ENCODE measurements at regions not wholly inside any gene's neighbourhood (a gene's known extent, or its start where the extent isn't known, plus 50 kb on each side); places are given as distances from the start of the nearest gene placed in this dataset.

- DNase-seq = no peak
- no peaks in the 10 kb centered on the region for H3K9me3 ChIP-seq
- H3K4me1 ChIP-seq = peaks cover 13% of the 10 kb centered on the region; the same call in 1 of the 2 replicates
- H3K36me3 ChIP-seq = no peaks in the 10 kb centered on the region
- TF ChIP-seq, protein P1, sequence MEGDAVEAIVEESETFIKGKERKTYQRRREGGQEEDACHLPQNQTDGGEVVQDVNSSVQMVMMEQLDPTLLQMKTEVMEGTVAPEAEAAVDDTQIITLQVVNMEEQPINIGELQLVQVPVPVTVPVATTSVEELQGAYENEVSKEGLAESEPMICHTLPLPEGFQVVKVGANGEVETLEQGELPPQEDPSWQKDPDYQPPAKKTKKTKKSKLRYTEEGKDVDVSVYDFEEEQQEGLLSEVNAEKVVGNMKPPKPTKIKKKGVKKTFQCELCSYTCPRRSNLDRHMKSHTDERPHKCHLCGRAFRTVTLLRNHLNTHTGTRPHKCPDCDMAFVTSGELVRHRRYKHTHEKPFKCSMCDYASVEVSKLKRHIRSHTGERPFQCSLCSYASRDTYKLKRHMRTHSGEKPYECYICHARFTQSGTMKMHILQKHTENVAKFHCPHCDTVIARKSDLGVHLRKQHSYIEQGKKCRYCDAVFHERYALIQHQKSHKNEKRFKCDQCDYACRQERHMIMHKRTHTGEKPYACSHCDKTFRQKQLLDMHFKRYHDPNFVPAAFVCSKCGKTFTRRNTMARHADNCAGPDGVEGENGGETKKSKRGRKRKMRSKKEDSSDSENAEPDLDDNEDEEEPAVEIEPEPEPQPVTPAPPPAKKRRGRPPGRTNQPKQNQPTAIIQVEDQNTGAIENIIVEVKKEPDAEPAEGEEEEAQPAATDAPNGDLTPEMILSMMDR (IDR thresholded peaks at IDR 0.05; ENCODE audit: low read depth, low read length) = no peak
- no peaks in the 10 kb centered on the region for H3K27me3 ChIP-seq
- no peak overlapping the region for H3K4me3 ChIP-seq (ENCODE audit: low read depth, low read length)
Observed at GRCh38 chr4:125951261-125951887, 636.6 kb downstream of the FAT4 start.

DNA sequence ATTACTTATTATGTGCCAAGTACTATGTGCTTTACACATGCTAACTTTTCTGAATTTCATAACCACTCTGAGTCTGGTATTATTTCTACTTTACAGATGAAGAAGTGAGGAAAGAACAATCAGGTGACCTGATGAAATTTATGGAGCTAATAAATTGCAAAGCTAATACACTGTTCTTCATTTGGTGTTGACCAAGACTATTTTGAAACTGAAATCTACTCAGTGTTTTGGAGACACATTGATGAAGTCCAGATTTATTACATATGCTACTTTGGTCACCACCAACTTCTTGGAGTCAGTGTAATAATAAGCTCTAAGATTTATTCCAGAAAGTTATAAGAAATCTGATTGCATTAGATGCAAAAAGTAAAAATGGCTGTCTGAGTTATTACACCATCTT is 637.9 kb downstream of the FAT4 start:
- Histone ChIP-seq H3K4me1 (peaks cover 13% of the 10 kb centered on the region; the same call in 1 of the 2 replicates), H3K4me3 (ENCODE audit: low read depth, low read length) (no peak overlapping the region), H3K9me3 (no peaks in the 10 kb centered on the region), H3K27me3 (no peaks in the 10 kb centered on the region), H3K36me3 (no peaks in the 10 kb centered on the region)
- DNase-seq = no peak
- TF ChIP-seq, protein P1 (IDR thresholded peaks at IDR 0.05; ENCODE audit: low read depth, low read length) = no peak

DNA sequence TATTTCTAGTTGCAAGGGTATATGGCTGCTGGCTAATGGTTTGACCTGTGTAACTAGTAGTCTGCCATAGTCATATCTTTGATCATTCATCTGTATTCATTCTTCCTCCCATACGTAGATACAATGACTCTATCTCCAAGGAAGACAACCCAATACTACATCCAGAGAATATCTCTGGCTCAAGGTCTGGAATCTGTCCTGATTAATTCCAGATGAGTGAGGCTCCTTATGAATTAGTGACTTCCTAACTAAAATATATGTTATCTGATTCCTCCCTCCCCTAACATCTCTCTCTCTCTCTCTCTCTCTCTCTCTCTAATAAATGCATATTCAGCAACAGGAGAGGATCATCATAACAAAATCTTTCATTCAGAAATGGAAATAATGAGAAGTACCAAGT is 641.5 kb downstream of the FAT4 start:
- TF ChIP-seq, protein P1 (IDR thresholded peaks at IDR 0.05; ENCODE audit: low read depth, low read length) = no peak
- no peak overlapping the region for H3K4me3 ChIP-seq (ENCODE audit: low read depth, low read length)
- peaks cover 6% of the 10 kb centered on the region; the same call in 1 of the 2 replicates for H3K4me1 ChIP-seq
- DNase-seq = no peak
- H3K36me3 ChIP-seq = no peaks in the 10 kb centered on the region
- H3K27me3 ChIP-seq = no peaks in the 10 kb centered on the region
- no peaks in the 10 kb centered on the region for H3K9me3 ChIP-seq

- TF ChIP-seq, protein P1 (IDR thresholded peaks at IDR 0.05; ENCODE audit: low read depth, low read length) = no peak
- Histone ChIP-seq H3K4me1 (peaks cover 3% of the 10 kb centered on the region; the same call in 1 of the 2 replicates), H3K4me3 (ENCODE audit: low read depth, low read length) (no peak overlapping the region), H3K36me3 (no peaks in the 10 kb centered on the region), H3K27me3 (no peaks in the 10 kb centered on the region), H3K9me3 (no peaks in the 10 kb centered on the region)
- no peak for DNase-seq
Observed at GRCh38 chr4:125958519-125958918, 643.8 kb downstream of the FAT4 start.

DNA sequence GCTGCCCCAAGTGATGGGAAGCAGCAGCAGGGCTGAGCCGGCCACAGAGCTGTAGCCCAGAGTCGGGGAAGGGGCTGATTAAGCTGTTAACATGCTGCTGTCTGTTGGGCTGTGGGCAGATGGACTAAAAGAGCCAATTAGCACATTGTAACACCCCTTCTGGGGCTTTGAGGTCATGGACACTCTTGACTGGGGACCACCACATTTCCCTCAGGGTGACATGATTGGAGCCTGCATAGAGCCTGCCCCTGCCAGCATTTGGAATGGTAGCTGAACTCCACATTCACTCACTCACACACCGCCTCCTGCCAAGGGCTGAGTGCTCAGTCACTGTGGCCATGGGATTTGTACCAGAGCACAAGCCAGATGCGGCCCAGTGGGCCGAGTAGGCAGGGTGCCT is 646.9 kb downstream of the FAT4 start:
- Histone ChIP-seq H3K9me3 (no peaks in the 10 kb centered on the region), H3K4me3 (ENCODE audit: low read depth, low read length) (no peak overlapping the region), H3K36me3 (no peaks in the 10 kb centered on the region), H3K4me1 (no peaks in the 10 kb centered on the region), H3K27me3 (no peaks in the 10 kb centered on the region)
- TF ChIP-seq, protein P1 (IDR thresholded peaks at IDR 0.05; ENCODE audit: low read depth, low read length) = no peak
- DNase-seq = no peak

GRCh38 chr4:125975861-125976397 is 661.2 kb downstream of the FAT4 start:
- no peaks in the 10 kb centered on the region for H3K27me3 ChIP-seq
- no peak for DNase-seq
- H3K4me1 ChIP-seq = no peaks in the 10 kb centered on the region
- no peaks in the 10 kb centered on the region for H3K36me3 ChIP-seq
- H3K9me3 ChIP-seq = no peaks in the 10 kb centered on the region
- TF ChIP-seq, protein P1 (IDR thresholded peaks at IDR 0.05; ENCODE audit: low read depth, low read length) = no peak
- H3K4me3 ChIP-seq (ENCODE audit: low read depth, low read length) = no peak overlapping the region

Measured in BE2C (cell line).